Activated T-cell treated with anti-CD3 and anti-CD28 coated beads, Interleukin-2, amount 50 U/mL, for 48 hours (primary cell): ENCODE measurements at regions not wholly inside any gene's neighbourhood (a gene's known extent, or its start where the extent isn't known, plus 50 kb on each side); places are given as distances from the start of the nearest gene placed in this dataset.
A peak's percentile ranks its signal among the peaks of the same experiment; 100 is the strongest.
"Not testable (repeated sequence)": the region's sequence is repeated elsewhere in the genome, so short reads cannot be mapped to it uniquely, and the experiment has no call there.

Source experiments
- DNase-seq, 2 experiments: peaks; one replicate each; pipeline ENCODE4 v3.0.0-alpha.2; 2020

GRCh38 chr12:29929295-29929694 lies 145.6 kb upstream of the TMTC1 start:
- no peak for DNase-seq

GRCh38 chr12:29921307-29921706 lies 137.6 kb upstream of the TMTC1 start:
- DNase-seq = no peak

DNA sequence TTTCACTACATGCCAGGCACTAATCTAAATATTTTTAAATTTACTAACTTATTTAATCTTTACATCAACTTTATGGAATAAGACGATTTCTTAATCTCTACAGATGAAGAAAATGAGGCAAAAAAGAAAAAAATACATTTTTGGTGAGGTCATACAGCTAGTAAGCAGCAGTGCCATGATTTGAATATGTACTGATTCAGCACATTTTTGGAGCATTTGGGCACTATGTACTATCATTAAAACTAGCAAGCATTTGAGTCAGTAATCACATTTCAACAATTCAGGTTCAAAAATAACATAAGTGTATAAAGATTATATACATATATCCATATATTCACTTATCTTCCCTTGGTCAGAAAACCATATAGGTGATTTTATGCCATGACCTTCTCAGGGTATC lies 124.4 kb upstream of the TMTC1 start:
- DNase-seq = no peak

DNA sequence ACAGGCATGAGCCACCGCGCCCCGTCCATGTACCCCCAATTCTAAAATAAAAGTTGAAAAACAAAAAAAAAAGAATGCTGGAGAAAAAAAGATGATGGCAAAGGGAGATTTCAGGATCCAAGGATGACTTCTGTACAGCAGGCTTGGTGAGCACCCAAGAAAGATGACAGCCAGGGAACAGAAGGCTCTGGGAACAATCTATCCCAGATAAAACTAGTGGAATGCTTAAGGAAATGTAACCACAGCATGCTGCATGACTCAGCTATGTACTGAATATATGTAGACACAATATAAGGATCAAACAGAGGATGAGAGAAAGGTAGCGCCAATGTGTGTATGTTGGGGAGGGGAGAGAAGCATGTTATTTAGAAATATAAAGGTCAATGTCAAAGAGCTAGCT lies 123.7 kb upstream of the TMTC1 start:
- DNase-seq = no peak

- DNase-seq = no peak
These were observed 118.3 kb upstream of the TMTC1 start for GRCh38 chr12:29902043-29902442.

- no peak for DNase-seq
These were observed 117.8 kb upstream of the TMTC1 start for GRCh38 chr12:29901585-29901984.

- DNase-seq = no peak
These were observed 115.6 kb upstream of the TMTC1 start for GRCh38 chr12:29899212-29899931.

DNA sequence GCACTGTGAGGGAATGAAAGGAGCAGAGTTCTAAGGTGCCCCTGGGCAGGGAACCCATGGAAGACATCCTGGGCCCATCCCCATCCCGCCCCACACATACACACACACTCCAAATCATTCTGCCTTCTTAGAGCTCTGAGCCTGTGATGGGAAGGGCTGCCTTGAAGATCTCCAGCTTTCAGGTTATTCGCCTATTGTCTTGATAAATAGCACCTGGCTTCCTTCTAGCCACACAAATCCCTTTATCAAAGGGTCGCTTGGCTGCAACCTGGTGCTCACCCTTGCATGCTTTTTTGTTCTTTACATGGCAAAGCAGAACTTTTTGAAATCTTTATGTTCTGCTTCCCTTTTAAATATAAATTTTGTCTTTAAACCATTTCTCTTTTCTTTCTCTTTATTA lies 112.2 kb upstream of the TMTC1 start:
- no peak for DNase-seq

DNA sequence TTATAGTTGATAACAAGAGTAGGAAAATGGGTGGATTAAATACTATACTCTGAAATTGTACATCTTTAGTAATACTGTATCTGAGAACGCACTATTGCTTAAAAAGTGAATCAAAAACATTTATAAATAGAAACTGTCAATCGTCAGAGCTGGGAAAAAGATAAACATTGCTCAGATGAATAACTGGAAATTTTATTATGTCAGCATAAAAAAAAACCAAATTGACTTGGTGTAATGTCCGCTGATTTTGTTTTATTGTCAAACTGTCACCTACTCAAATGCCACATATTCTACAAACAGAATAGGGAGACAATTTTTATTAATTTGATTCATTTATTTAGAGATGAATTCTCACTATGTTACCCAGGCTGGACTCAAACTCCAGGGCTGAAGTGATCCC lies 109.3 kb upstream of the TMTC1 start:
- no peak for DNase-seq

DNA sequence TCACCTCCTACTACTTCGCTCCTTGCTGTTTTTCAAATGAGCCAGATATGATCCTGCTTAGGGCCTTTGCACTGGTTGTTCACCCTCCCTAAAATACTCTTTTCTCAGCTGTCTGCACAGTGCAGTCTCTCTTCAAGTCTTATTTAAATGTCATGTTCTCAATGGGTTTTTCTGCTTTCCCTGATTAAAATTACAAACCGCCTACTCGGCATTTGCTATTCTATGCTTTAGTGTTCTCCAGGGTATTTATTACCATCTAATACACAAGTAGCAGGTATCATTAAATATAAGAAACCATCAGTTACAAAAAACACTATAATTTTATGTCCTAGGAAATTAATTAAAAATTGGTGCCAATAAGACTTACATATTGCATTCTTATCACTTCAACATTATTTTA lies 108.0 kb upstream of the TMTC1 start:
- no peak for DNase-seq

DNA sequence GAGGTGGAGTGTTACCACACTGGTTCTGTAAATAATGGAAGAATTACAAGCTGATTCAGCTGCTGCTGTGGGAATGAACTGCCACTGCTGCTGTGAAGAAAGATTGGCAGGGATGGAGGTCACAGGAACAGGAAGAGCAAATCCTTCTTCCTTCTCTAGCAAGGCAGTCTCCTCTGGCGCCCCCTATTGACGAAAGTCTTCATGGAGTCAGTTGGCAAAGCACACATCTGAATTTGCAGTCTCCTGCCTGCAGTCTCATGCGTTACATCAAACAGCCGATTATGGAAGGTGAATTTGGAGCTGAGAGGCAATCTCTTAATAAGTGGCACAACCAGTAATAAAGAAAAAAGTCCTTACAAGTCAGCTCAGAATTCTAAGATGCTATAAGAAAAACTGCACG lies 106.0 kb upstream of the TMTC1 start:
- DNase-seq = peak in 1 of 2 experiments; percentile 19

GRCh38 chr12:29888777-29889176 lies 105.0 kb upstream of the TMTC1 start:
- no peak for DNase-seq

DNA sequence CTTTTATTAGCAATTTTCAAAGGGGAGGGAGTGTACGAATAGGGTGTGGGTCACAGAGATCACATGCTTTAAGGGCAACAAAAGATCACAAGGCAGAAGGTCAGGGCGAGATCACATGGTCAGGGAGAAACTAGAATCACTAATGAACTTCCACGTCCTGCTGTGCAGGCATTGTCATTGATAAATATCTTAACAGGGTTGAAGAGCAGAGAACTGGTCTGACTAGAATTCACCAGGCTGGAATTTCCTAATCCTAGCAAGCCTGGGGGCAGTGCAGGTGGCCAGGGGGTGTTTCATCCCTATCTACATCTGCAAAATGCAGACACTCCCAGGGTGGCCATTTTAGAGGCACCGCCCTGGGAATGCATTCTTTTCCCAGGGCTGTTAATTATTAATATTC lies 101.2 kb upstream of the TMTC1 start:
- DNase-seq = not testable (repeated sequence)

GRCh38 chr12:29883941-29884554 lies 100.3 kb upstream of the TMTC1 start:
- no peak for DNase-seq

DNA sequence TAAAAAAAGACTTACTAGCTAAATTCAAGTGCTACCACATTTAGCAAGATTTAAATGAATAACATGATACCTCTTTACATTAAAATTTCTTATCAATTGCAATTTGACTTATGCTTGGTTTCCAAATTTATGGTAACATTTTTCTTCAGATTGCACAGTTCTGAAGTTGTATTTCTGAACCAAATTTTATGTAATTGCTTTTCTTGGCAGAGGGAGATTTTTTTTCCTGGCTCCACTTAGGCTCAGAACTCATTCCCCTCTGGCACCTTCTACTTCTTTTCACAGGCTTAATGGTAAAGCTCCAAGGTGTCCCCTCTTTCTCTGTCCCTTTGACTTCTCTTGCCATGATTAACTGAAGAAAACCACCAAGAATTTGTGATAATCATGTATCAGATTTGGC lies 99.8 kb upstream of the TMTC1 start:
- no peak for DNase-seq

DNA sequence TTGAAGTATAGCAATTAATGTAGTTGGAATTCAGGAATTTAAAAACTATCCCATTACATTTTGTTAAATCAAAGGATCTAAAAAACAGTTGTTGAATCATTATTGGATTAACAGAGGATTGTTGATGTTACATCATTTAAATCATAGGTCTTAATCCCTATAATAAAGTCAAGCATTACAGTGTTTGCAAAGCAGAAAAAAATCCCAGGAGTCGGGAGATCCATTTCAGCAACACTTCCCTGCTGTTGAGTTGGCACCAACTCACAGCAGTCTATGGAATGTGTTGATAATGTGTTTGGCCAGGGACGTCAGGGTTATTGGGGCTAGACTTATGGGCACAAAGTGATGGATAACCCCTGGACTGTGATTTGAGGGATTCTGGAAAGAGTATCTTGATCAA lies 99.1 kb upstream of the TMTC1 start:
- no peak for DNase-seq

DNA sequence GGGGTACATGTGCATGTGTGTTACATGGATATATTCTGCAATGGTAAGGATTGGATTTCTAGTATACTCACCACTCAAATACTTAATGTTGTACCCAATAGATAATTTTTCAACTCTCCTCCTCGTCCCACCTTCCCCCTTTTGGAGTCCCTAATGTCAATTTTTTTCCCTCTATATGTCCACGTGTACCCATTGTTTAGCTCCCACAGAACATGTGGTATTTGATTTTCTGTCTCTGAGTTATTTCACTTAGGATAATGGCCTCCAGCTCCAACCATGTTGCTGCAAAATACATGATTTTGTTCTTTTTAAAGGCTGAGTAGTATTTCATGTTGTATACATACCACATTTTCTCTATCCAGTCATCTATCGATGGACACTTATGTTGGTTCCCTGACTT lies 97.2 kb upstream of the TMTC1 start:
- no peak for DNase-seq

- no peak for DNase-seq
These were observed 96.0 kb upstream of the TMTC1 start for GRCh38 chr12:29879606-29880308.

DNA sequence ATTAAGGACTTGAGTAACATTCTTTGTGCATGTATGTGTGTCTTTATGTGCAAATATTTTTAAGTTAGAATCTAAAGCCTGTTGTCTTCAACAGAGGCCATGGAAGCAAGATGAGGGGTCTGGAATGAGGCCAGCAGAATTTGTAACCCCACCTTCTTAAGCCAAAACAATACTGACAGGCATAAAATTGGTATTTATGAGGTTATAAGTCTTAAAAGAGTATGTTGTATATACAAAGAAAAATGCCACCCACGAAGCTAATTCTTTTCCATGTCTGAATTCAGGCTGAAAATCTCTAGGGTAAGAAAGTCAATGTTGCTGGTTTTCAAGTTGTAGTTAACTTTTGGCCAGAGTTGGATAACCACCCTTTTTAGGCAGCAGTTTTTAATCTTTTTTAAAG lies 86.2 kb upstream of the TMTC1 start:
- no peak for DNase-seq

DNA sequence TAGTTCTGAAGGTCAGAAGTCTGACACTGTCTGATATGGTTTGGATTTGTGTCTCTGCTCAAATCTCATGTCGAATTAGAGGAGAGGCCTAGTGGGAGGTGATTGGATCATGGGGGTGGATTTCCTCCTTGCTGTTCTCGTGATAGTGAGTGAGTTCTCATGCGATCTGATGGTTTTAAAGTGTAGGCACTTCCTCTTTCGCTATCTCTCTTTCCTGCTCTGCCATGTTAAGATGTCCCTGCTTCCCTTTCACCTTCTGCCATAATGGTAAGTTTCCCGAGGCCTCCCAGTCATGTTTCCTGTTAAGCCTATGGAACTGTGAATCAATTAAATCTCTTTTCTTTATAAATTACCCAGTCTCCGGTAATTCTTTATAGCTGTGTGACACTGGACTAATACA lies 84.1 kb upstream of the TMTC1 start:
- no peak for DNase-seq

- DNase-seq = no peak
These were observed 79.9 kb upstream of the TMTC1 start for GRCh38 chr12:29863665-29864064.

- DNase-seq = no peak
These were observed 74.6 kb upstream of the TMTC1 start for GRCh38 chr12:29858270-29858786.

DNA sequence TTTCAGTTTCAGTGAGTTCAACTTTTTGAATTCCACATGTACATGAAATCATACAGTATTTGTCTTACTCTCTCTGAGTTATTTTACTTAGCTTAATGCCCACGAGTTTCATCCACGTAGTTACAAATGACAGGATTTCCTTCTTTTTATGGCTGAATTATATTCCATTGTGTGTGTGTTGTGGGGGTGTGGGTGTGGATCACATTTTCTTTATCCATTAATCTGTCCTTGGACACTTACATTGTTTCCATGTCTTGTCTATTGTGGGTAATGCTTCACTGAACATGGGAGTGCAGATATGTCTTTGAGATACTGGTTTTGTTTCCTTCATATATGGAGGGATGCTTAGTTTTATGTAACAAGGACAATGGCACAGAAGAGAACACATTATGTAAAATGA lies 63.5 kb upstream of the TMTC1 start:
- DNase-seq = no peak

DNA sequence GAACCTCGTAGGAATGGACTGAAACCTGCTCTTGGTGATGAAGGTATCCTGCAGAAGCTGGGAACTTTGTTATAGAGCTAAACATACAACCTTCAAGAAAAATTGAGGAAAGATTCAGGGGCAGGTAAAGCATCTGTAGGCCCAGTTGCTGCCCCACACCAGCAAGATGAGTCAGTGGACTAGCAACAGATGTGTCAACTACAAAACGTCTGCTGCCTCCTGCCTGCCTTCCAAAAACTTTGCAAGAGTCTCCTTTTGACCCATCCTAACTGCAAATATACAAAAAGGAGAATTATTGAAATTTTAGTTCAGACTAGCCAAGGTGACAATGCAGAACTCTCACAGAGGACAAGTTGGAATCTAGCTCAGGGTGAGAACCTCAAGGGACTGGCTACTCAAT lies 60.9 kb upstream of the TMTC1 start:
- DNase-seq = no peak
